ENCODE measurements at regions not wholly inside any gene's neighbourhood (a gene's known extent, or its start where the extent isn't known, plus 50 kb on each side); places are given as distances from the start of the nearest gene placed in this dataset.

DNA sequence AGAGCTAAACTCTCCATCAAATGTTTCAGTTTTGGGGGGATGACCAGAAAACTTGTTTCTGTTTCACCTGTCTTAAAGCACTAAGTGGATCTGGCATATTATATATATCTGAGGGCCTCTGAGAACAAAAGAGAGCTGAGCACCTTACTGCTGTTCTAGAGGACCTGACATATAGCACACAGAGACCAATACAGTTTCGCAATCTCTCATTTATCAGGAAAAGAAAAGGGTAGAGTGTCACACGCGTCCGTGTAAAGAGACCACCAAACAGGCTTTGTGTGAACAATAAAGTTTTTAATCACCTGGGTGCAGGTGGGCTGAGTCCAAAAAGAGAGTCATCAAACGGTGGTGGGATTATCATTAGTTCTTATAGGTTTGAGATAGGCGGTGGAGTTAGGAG is 434.5 kb upstream of the KCND2 start:
- intact Hi-C loops (cut with DNase I; ENCODE audit: low total_unique reads) = no loop called here
- Histone ChIP-seq H3K4me1 (no peaks in the 10 kb centered on the region), H3K4me3 (no peak overlapping the region), H3K27ac (no peak overlapping the region), H3K36me3 (no peaks in the 10 kb centered on the region), H3K9me3 (no peaks in the 10 kb centered on the region), H3K27me3 (no peaks in the 10 kb centered on the region)
- in situ Hi-C loops (cut with MboI; ENCODE audit: low sequenced_read_pairs in 4 of 4) = no loop called here
- TF ChIP-seq POLR2A (IDR thresholded peaks at IDR 0.05) = no peak
- TF ChIP-seq, protein P1, sequence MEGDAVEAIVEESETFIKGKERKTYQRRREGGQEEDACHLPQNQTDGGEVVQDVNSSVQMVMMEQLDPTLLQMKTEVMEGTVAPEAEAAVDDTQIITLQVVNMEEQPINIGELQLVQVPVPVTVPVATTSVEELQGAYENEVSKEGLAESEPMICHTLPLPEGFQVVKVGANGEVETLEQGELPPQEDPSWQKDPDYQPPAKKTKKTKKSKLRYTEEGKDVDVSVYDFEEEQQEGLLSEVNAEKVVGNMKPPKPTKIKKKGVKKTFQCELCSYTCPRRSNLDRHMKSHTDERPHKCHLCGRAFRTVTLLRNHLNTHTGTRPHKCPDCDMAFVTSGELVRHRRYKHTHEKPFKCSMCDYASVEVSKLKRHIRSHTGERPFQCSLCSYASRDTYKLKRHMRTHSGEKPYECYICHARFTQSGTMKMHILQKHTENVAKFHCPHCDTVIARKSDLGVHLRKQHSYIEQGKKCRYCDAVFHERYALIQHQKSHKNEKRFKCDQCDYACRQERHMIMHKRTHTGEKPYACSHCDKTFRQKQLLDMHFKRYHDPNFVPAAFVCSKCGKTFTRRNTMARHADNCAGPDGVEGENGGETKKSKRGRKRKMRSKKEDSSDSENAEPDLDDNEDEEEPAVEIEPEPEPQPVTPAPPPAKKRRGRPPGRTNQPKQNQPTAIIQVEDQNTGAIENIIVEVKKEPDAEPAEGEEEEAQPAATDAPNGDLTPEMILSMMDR (IDR thresholded peaks at IDR 0.05 in 4 of 5, conservative IDR thresholded peaks at IDR 0.05 in 1 of 5) = no peak
- no peak for DNase-seq
- ATAC-seq = no peak

DNA sequence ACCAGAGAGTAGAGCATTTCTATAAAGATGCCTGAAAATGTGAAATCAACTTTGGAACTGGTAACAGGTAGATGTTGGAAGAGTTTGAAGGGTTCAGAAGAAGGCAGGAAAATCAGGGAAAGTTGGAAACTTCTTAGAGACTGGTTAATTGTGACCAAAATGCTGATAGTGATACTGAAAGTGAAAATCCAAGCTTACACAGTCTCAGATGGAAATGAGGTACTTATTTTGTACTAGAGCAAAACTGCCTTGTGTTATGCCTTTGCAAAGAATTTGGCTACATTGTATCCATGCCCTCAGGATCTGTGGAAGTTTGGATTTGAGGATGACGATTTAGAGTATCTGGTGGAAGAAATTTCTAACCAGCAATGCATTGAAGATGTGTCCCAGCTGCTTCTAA is 430.6 kb upstream of the KCND2 start:
- DNase-seq = no peak
- no peaks in the 10 kb centered on the region for H3K36me3 ChIP-seq
- no peaks in the 10 kb centered on the region for H3K9me3 ChIP-seq
- no peaks in the 10 kb centered on the region for H3K4me1 ChIP-seq
- H3K4me3 ChIP-seq = no peak overlapping the region
- H3K27ac ChIP-seq = no peak overlapping the region
- no peak for ATAC-seq
- in situ Hi-C loops (cut with MboI; ENCODE audit: low sequenced_read_pairs in 4 of 4) = no loop called here
- no peaks in the 10 kb centered on the region for H3K27me3 ChIP-seq
- intact Hi-C loops (cut with DNase I; ENCODE audit: low total_unique reads) = no loop called here
- TF ChIP-seq, protein P1 (IDR thresholded peaks at IDR 0.05 in 4 of 5, conservative IDR thresholded peaks at IDR 0.05 in 1 of 5) = no peak

DNA sequence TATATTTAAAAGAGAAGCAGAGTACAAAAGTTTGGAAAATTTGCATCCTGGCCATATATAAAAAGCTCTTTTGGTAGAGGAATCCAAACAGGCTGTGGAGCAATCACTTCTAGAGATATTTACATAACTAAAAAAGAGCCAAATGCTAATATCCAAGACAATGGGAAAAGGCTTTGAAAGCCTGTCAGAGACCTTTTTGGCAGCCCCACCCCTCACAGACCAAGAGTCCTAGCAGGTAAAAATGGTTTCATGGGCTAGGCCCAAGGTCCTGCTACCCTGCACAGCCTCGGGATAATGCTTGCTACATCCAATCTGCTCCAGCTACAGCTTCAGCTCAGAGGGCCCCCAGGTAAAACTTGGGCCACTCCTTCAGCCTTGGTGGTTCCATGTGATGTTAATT is 430.2 kb upstream of the KCND2 start:
- no peaks in the 10 kb centered on the region for H3K27me3 ChIP-seq
- H3K4me3 ChIP-seq = no peak overlapping the region
- no peak overlapping the region for H3K27ac ChIP-seq
- in situ Hi-C loops (cut with MboI; ENCODE audit: low sequenced_read_pairs in 4 of 4) = no loop called here
- no peaks in the 10 kb centered on the region for H3K4me1 ChIP-seq
- DNase-seq (no peak), ATAC-seq (no peak)
- no peaks in the 10 kb centered on the region for H3K36me3 ChIP-seq
- TF ChIP-seq, protein P1 (IDR thresholded peaks at IDR 0.05 in 4 of 5, conservative IDR thresholded peaks at IDR 0.05 in 1 of 5) = no peak
- intact Hi-C loops (cut with DNase I; ENCODE audit: low total_unique reads) = no loop called here
- no peaks in the 10 kb centered on the region for H3K9me3 ChIP-seq

DNA sequence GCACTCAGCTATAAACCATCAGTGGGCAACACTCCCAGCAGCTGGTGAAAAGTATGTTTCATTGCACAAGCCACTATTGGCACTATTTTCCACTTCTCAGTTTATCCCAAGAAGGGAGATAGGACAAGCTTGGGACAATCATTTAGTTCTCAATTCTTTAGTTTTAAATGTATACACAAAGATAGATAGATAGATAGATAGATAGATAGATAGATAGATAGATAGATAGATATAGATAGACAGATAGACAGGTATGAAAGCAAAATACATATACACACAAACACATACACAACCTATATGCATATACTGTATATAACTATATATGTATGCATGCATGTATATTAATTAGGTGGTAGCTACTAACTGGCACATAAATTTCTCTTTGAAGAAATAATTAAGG is 411.6 kb upstream of the KCND2 start:
- in situ Hi-C loops (cut with MboI; ENCODE audit: low sequenced_read_pairs in 4 of 4) (no loop called here), intact Hi-C loops (cut with DNase I; ENCODE audit: low total_unique reads) (no loop called here)
- DNase-seq = no peak

DNA sequence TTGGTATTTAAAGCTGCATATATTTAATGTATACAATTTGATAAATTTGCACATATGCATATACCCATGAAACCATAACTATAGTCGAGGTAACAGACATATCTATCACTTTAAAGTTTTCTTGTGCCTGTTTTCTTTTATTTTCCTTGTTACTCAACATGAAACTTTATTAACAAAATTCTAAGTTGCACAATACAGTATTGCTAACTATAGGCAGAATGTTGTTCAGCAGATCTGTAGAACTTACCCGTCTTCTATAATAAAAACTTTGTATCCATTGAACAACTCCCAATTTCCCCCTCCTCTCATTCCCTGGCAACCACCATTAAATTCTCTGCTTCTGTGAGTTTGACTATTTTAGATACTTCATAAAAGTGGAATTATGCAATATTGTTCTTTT is 404.6 kb upstream of the KCND2 start:
- TF ChIP-seq, protein P1 (IDR thresholded peaks at IDR 0.05 in 4 of 5, conservative IDR thresholded peaks at IDR 0.05 in 1 of 5) = no peak
- TF ChIP-seq POLR2A (IDR thresholded peaks at IDR 0.05) = no peak
- intact Hi-C loops (cut with DNase I; ENCODE audit: low total_unique reads) (no loop called here), in situ Hi-C loops (cut with MboI; ENCODE audit: low sequenced_read_pairs in 4 of 4) (no loop called here)
- H3K9me3 ChIP-seq = no peaks in the 10 kb centered on the region
- no peaks in the 10 kb centered on the region for H3K27me3 ChIP-seq
- no peaks in the 10 kb centered on the region for H3K4me1 ChIP-seq
- H3K4me3 ChIP-seq = no peak overlapping the region
- no peaks in the 10 kb centered on the region for H3K36me3 ChIP-seq
- ATAC-seq = no peak
- DNase-seq = no peak
- no peak overlapping the region for H3K27ac ChIP-seq

More for the DNA sequence above, 411.6 kb upstream of the KCND2 start:
- Histone ChIP-seq H3K9me3 (no peaks in the 10 kb centered on the region), H3K36me3 (no peaks in the 10 kb centered on the region), H3K27me3 (no peaks in the 10 kb centered on the region), H3K27ac (no peak overlapping the region), H3K4me1 (no peaks in the 10 kb centered on the region), H3K4me3 (no peak overlapping the region)
- TF ChIP-seq POLR2A (IDR thresholded peaks at IDR 0.05) = no peak
- TF ChIP-seq, protein P1 (IDR thresholded peaks at IDR 0.05 in 4 of 5, conservative IDR thresholded peaks at IDR 0.05 in 1 of 5) = no peak
- no peak for ATAC-seq

All from gastrocnemius medialis (tissue), 4 donors.